ENCODE measurements at regions not wholly inside any gene's neighbourhood (a gene's known extent, or its start where the extent isn't known, plus 50 kb on each side); places are given as distances from the start of the nearest gene placed in this dataset.

- no peak for TF ChIP-seq CTCF (IDR thresholded peaks at IDR 0.05; ENCODE audit: control insufficient read depth, extremely low read depth, insufficient read depth)
- H3K4me3 ChIP-seq (ENCODE audit: low read depth, low read length) = no peak overlapping the region
- DNase-seq (ENCODE audit: low read depth) = no peak
Measured at GRCh38 chr1:213661302-213661701, 326.5 kb upstream of the PROX1 start.

GRCh38 chr1:213666113-213666512 lies 321.7 kb upstream of the PROX1 start:
- no peak for DNase-seq (ENCODE audit: low read depth)
- no peak for TF ChIP-seq CTCF (IDR thresholded peaks at IDR 0.05; ENCODE audit: control insufficient read depth, extremely low read depth, insufficient read depth)

GRCh38 chr1:213666922-213667321 lies 320.9 kb upstream of the PROX1 start:
- TF ChIP-seq CTCF (IDR thresholded peaks at IDR 0.05; ENCODE audit: control insufficient read depth, extremely low read depth, insufficient read depth) = no peak
- no peak for DNase-seq (ENCODE audit: low read depth)
- H3K4me3 ChIP-seq (ENCODE audit: low read depth, low read length) = no peak overlapping the region

More at GRCh38 chr1:213666113-213666512, 321.7 kb upstream of the PROX1 start:
- H3K4me3 ChIP-seq (ENCODE audit: low read depth, low read length) = no peak overlapping the region

GRCh38 chr1:213669512-213669911 lies 318.3 kb upstream of the PROX1 start:
- no peak for DNase-seq (ENCODE audit: low read depth)
- TF ChIP-seq CTCF (IDR thresholded peaks at IDR 0.05; ENCODE audit: control insufficient read depth, extremely low read depth, insufficient read depth) = no peak
- H3K4me3 ChIP-seq (ENCODE audit: low read depth, low read length) = no peak overlapping the region

- no peak for DNase-seq (ENCODE audit: low read depth)
- no peak overlapping the region for H3K4me3 ChIP-seq (ENCODE audit: low read depth, low read length)
- TF ChIP-seq CTCF (IDR thresholded peaks at IDR 0.05; ENCODE audit: control insufficient read depth, extremely low read depth, insufficient read depth) = no peak
Measured at GRCh38 chr1:213669964-213670691, 317.6 kb upstream of the PROX1 start.

- TF ChIP-seq CTCF (IDR thresholded peaks at IDR 0.05; ENCODE audit: control insufficient read depth, extremely low read depth, insufficient read depth) = no peak
- H3K4me3 ChIP-seq (ENCODE audit: low read depth, low read length) = no peak overlapping the region
- no peak for DNase-seq (ENCODE audit: low read depth)
Measured at GRCh38 chr1:213670692-213671023, 317.1 kb upstream of the PROX1 start.

GRCh38 chr1:213675043-213675442 lies 312.7 kb upstream of the PROX1 start:
- no peak for DNase-seq (ENCODE audit: low read depth)
- TF ChIP-seq CTCF (IDR thresholded peaks at IDR 0.05; ENCODE audit: control insufficient read depth, extremely low read depth, insufficient read depth) = no peak
- no peak overlapping the region for H3K4me3 ChIP-seq (ENCODE audit: low read depth, low read length)
